GM23248 (cell line): ENCODE measurements at regions not wholly inside any gene's neighbourhood (a gene's known extent, or its start where the extent isn't known, plus 50 kb on each side); places are given as distances from the start of the nearest gene placed in this dataset.

Experiments used
- EZH2 ChIP-seq: fragments of 200-600 bp; sonication (generic); IDR thresholded peaks from 2 replicates; pipeline ENCODE4 v1.6.1; 2018; ENCODE audit warnings: antibody characterized with exemption, mild to moderate bottlenecking; ENCODE audit not compliant: insufficient read depth, poor library complexity, severe bottlenecking
- EZH2phosphoT487 ChIP-seq: fragments of 200-600 bp; sonication (generic); IDR thresholded peaks from 2 replicates; pipeline ENCODE4 v1.6.1; 2018; ENCODE audit warnings: antibody characterized with exemption, moderate library complexity, mild to moderate bottlenecking, low read depth; ENCODE audit not compliant: insufficient read depth

GRCh38 chr20:56985066-56985685 is 281.3 kb downstream of the BMP7 start:
- TF ChIP-seq EZH2 (no peak), EZH2phosphoT487 (no peak)
